Body of pancreas (tissue), 4 donors: ENCODE measurements at regions not wholly inside any gene's neighbourhood (a gene's known extent, or its start where the extent isn't known, plus 50 kb on each side); places are given as distances from the start of the nearest gene placed in this dataset.

Experiments used
- POLR2A ChIP-seq, 3 donors: fragments of 450-650 bp; IDR thresholded peaks; one replicate each; pipeline ENCODE4 v1.6.1; 2016; ENCODE audit warnings: antibody characterized with exemption in 3 of 3, mild to moderate bottlenecking in 2 of 3
- TF ChIP-seq, protein P1 (sequence below), 7 experiments: fragments of 450-650 bp in 4 of 7; fragments of 200-600 bp in 3 of 7; sonication (generic) in 3 of 7; IDR thresholded peaks; one replicate each; pipeline ENCODE4 v1.5.1; 2016 to 2019; ENCODE audit warnings: antibody characterized with exemption in 7 of 7

- TF ChIP-seq, protein P1, sequence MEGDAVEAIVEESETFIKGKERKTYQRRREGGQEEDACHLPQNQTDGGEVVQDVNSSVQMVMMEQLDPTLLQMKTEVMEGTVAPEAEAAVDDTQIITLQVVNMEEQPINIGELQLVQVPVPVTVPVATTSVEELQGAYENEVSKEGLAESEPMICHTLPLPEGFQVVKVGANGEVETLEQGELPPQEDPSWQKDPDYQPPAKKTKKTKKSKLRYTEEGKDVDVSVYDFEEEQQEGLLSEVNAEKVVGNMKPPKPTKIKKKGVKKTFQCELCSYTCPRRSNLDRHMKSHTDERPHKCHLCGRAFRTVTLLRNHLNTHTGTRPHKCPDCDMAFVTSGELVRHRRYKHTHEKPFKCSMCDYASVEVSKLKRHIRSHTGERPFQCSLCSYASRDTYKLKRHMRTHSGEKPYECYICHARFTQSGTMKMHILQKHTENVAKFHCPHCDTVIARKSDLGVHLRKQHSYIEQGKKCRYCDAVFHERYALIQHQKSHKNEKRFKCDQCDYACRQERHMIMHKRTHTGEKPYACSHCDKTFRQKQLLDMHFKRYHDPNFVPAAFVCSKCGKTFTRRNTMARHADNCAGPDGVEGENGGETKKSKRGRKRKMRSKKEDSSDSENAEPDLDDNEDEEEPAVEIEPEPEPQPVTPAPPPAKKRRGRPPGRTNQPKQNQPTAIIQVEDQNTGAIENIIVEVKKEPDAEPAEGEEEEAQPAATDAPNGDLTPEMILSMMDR (IDR thresholded peaks at IDR 0.05) = no peak
- no peak for TF ChIP-seq POLR2A (IDR thresholded peaks at IDR 0.05)
These were observed 166.6 kb downstream of the SLC28A3 start for GRCh38 chr9:84173961-84174360.
